Loucy (cell line): ENCODE measurements at regions not wholly inside any gene's neighbourhood (a gene's known extent, or its start where the extent isn't known, plus 50 kb on each side); places are given as distances from the start of the nearest gene placed in this dataset.
"Not testable (repeated sequence)": the region's sequence is repeated elsewhere in the genome, so short reads cannot be mapped to it uniquely, and the experiment has no call there.

Experiments used
- H2AFZ ChIP-seq: fragments of 200-600 bp; sonication (generic); 2 replicates; pipeline ENCODE4 v1.6.0; 2016; ENCODE audit warnings: antibody characterized with exemption, mild to moderate bottlenecking, low read length, moderate library complexity
- H3F3A ChIP-seq: fragments of 200-600 bp; 2 replicates; pipeline ENCODE4 v1.6.0; 2016; ENCODE audit warnings: antibody characterized with exemption, low read depth, mild to moderate bottlenecking
- H3K27me3 ChIP-seq: fragments of 200-600 bp; sonication (generic); 2 replicates; pipeline ENCODE4 v1.6.1; 2014; ENCODE audit warnings: low read length, mild to moderate bottlenecking; ENCODE audit not compliant: insufficient read depth, poor library complexity, severe bottlenecking
- H3K36me3 ChIP-seq: fragments of 200-600 bp; sonication (generic); 2 replicates; pipeline ENCODE4 v1.6.1; 2016; ENCODE audit warnings: low read length; ENCODE audit not compliant: insufficient read depth
- H3K4me1 ChIP-seq: fragments of 200-600 bp; sonication (generic); 2 replicates; pipeline ENCODE4 v1.5.1; 2014; ENCODE audit warnings: low read length, mild to moderate bottlenecking; ENCODE audit not compliant: insufficient read depth, poor library complexity, severe bottlenecking
- H3K4me2 ChIP-seq: fragments of 200-600 bp; sonication (generic); 2 replicates; pipeline ENCODE4 v1.6.0; 2014; ENCODE audit warnings: antibody characterized with exemption, low read length, low read depth, mild to moderate bottlenecking; ENCODE audit not compliant: poor library complexity, severe bottlenecking
- H3K4me3 ChIP-seq: fragments of 200-600 bp; sonication (generic); 2 replicates; pipeline ENCODE4 v1.5.1; 2014; ENCODE audit warnings: low read length, mild to moderate bottlenecking, mixed read lengths; ENCODE audit not compliant: poor library complexity, severe bottlenecking
- H3K79me2 ChIP-seq: fragments of 200-600 bp; sonication (generic); 2 replicates; pipeline ENCODE4 v1.6.1; 2014; ENCODE audit warnings: low read length; ENCODE audit not compliant: insufficient read depth
- H3K9ac ChIP-seq: fragments of 200-600 bp; sonication (generic); 2 replicates; pipeline ENCODE4 v1.6.0; 2014; ENCODE audit warnings: mild to moderate bottlenecking, low read depth, low read length, moderate library complexity; ENCODE audit not compliant: poor library complexity, severe bottlenecking
- H3K9me2 ChIP-seq: fragments of 200-600 bp; sonication (generic); replicated peaks from 2 replicates; pipeline ENCODE4 v1.6.1; 2016; ENCODE audit warnings: low read depth, low read length, mixed read lengths
- H3K9me3 ChIP-seq: fragments of 200-600 bp; sonication (generic); 2 replicates; pipeline ENCODE4 v1.6.1; 2014; ENCODE audit warnings: mild to moderate bottlenecking, antibody characterized with exemption, low read length, low read depth; ENCODE audit not compliant: insufficient read depth
- H4K20me1 ChIP-seq: fragments of 200-600 bp; sonication (generic); 2 replicates; pipeline ENCODE4 v1.6.0; 2014; ENCODE audit warnings: antibody characterized with exemption, low read length, mild to moderate bottlenecking; ENCODE audit not compliant: insufficient read depth, poor library complexity, severe bottlenecking

- not testable (repeated sequence) for H3K9me2 ChIP-seq, H3K4me1 ChIP-seq, H3K79me2 ChIP-seq, H3K36me3 ChIP-seq, H3F3A ChIP-seq, H3K4me2 ChIP-seq, H3K9me3 ChIP-seq, H3K27me3 ChIP-seq, H2AFZ ChIP-seq, H3K9ac ChIP-seq, H4K20me1 ChIP-seq, H3K4me3 ChIP-seq
These were observed 51.4 kb upstream of the NEK3 start for GRCh38 chr13:52210564-52211415.
